CD4-positive, alpha-beta T cell treated with Interleukin-21 for 1 hour (primary cell): ENCODE measurements at regions not wholly inside any gene's neighbourhood (a gene's known extent, or its start where the extent isn't known, plus 50 kb on each side); places are given as distances from the start of the nearest gene placed in this dataset.

Experiments used
- DNase-seq: peaks from one replicate; pipeline ENCODE4 v3.0.0-alpha.2; 2020

- no peak for DNase-seq
Measured at GRCh38 chr21:41559658-41560631, 52.0 kb upstream of the TMPRSS2 start.

DNA sequence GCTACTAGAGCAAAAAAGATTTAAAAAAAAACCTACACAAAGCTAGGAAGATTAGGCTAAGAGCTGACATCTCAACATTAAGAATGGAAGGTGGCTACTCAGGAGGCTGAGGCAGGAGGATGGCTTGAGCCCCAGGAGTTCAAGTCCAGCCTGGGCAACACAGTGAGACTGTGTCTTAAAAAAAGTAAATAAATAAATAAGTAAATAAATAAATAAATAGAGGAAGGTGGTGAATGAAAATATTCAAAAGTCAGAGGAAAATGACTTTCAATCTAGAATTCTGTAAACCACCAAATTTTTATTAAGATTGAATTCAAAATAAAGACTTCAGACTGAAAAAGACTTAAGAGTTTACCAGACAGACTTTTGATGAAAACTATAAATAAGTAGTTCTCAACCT lies 50.9 kb upstream of the TMPRSS2 start:
- DNase-seq: no peak

- DNase-seq: no peak
Measured at GRCh38 chr21:41557884-41558283, 49.9 kb upstream of the TMPRSS2 start.
